ENCODE measurements at regions not wholly inside any gene's neighbourhood (a gene's known extent, or its start where the extent isn't known, plus 50 kb on each side); places are given as distances from the start of the nearest gene placed in this dataset.

DNA sequence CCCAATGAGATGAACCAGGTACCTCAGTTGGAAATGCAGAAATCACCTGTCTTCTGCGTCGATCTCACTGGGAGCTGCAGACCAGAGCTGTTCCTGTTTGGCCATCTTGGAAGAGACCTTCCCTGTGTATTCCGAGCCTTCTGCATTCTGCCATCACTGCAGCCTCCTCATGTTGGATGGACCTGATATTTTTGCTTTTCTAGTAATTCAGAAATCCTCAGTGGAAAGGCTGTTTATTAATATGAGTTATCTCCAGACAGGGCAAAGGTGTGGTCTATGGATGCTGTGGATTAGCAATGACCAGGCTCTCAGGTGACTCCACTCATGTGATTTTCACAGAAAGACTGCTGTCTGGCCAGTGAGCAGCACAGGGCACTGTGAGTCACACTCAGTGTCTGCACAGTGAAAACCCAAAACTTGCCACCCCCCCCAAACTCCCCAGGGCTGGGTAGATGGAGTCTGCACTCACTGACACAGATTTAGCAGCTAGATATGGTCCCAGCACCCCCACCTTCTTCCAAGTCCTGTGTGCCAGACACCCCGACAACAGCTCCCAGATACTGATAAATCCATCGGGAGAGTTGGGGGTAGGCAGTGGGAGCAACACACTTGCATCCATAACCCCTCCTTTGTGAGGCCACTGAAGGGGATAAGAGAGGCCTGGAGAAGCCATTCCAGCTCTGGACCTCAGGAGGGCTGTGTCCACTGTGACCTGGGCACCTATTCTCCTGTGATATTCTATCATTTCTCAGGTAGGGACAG is 75.2 kb upstream of the TOP3B start (continued):
- TF ChIP-seq ASH2L (IDR thresholded peaks at IDR 0.05; ENCODE audit: low read length) (no peak), RFX5 (IDR thresholded peaks at IDR 0.05; ENCODE audit: borderline replicate concordance, low read depth, low read length) (no peak), RBBP5 (IDR thresholded peaks at IDR 0.05; ENCODE audit: borderline replicate concordance, low read depth, low read length) (no peak), TEAD4 (IDR thresholded peaks at IDR 0.05; ENCODE audit: low read depth, low read length) (no peak), NRF1 (IDR thresholded peaks at IDR 0.05; ENCODE audit: low read depth, low read length) (no peak), SP2 (IDR thresholded peaks at IDR 0.05; ENCODE audit: low read length) (no peak), ATF3 (IDR thresholded peaks at IDR 0.05; ENCODE audit: insufficient read depth, low read depth, low read length) (no peak)
- TF ChIP-seq, protein P1, sequence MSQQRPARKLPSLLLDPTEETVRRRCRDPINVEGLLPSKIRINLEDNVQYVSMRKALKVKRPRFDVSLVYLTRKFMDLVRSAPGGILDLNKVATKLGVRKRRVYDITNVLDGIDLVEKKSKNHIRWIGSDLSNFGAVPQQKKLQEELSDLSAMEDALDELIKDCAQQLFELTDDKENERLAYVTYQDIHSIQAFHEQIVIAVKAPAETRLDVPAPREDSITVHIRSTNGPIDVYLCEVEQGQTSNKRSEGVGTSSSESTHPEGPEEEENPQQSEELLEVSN (IDR thresholded peaks at IDR 0.05) = no peak
